OCI-LY7 (cell line): ENCODE measurements at regions not wholly inside any gene's neighbourhood (a gene's known extent, or its start where the extent isn't known, plus 50 kb on each side); places are given as distances from the start of the nearest gene placed in this dataset.

ENCODE experiments used
- BruUV-seq: library from RNA; stranded (reverse); fragments of 400-500 nt; replicated peaks from 2 replicates; lab custom pipeline; 2021; lab: Mats Ljungman, UMichigan
- CTCF ChIA-PET: fragments of 300-600 bp; sonication (Branson Sonifier 250); formaldehyde crosslinking; loops from one replicate; lab custom pipeline; 2022; ENCODE audit warnings: antibody characterized with exemption; ENCODE audit not compliant: unreplicated experiment; lab: Charles Lee
- POLR2A ChIA-PET: fragments of 300-600 bp; sonication (Branson Sonifier 250); formaldehyde crosslinking; loops from one replicate; lab custom pipeline; 2022; ENCODE audit warnings: antibody characterized with exemption; lab: Charles Lee
- DNase-seq: peaks from one replicate; pipeline ENCODE4 v3.0.0-alpha.2; 2015; ENCODE audit warnings: low spot score
- H2AFZ ChIP-seq: fragments of 200-600 bp; sonication (generic), shearing (Covaris generic); 2 replicates; pipeline ENCODE4 v1.6.1; 2014; ENCODE audit warnings: mild to moderate bottlenecking, antibody characterized with exemption, low read length, moderate library complexity
- H3K27ac ChIP-seq: fragments of 200-600 bp; sonication (generic); 2 replicates; pipeline ENCODE4 v1.5.1; 2014; ENCODE audit warnings: mixed run types, low read depth, mild to moderate bottlenecking, moderate library complexity, low read length, inconsistent platforms; ENCODE audit not compliant: poor library complexity, severe bottlenecking
- H3K36me3 ChIP-seq: fragments of 200-600 bp; sonication (generic); 2 replicates; pipeline ENCODE4 v1.6.1; 2014; ENCODE audit warnings: mild to moderate bottlenecking, antibody characterized with exemption, low read length, moderate library complexity, mixed read lengths; ENCODE audit not compliant: insufficient read depth
- H3K4me1 ChIP-seq: fragments of 200-600 bp; sonication (generic); 2 replicates; pipeline ENCODE4 v1.5.1; 2014; ENCODE audit warnings: mild to moderate bottlenecking, low read length; ENCODE audit not compliant: insufficient read depth, poor library complexity, severe bottlenecking
- H3K4me2 ChIP-seq: fragments of 200-600 bp; sonication (generic); 2 replicates; pipeline ENCODE4 v1.6.1; 2014; ENCODE audit warnings: mild to moderate bottlenecking, low read length
- H3K4me3 ChIP-seq: fragments of 200-600 bp; sonication (generic); 2 replicates; pipeline ENCODE4 v1.5.1; 2014; ENCODE audit warnings: mild to moderate bottlenecking, low read depth, low read length; ENCODE audit not compliant: poor library complexity, severe bottlenecking
- H3K79me2 ChIP-seq: fragments of 200-600 bp; sonication (generic); 2 replicates; pipeline ENCODE4 v1.6.1; 2016; ENCODE audit warnings: low read depth, mild to moderate bottlenecking, low read length, moderate library complexity, mixed read lengths; ENCODE audit not compliant: insufficient read depth
- H3K9me2 ChIP-seq: fragments of 200-600 bp; sonication (generic); 2 replicates; pipeline ENCODE4 v1.6.1; 2016; ENCODE audit warnings: mild to moderate bottlenecking, low read length, mixed read lengths; ENCODE audit not compliant: insufficient read depth
- H3K9me3 ChIP-seq: fragments of 200-600 bp; sonication (generic); 2 replicates; pipeline ENCODE4 v1.6.1; 2014; ENCODE audit warnings: mild to moderate bottlenecking, mixed run types, low read length, mixed read lengths
- H4K20me1 ChIP-seq: fragments of 200-600 bp; sonication (generic); 2 replicates; pipeline ENCODE4 v1.6.1; 2014; ENCODE audit warnings: mild to moderate bottlenecking, antibody characterized with exemption, low read length, moderate library complexity, mixed read lengths; ENCODE audit not compliant: insufficient read depth
- CTCF ChIP-seq: fragments of 200-600 bp; sonication (generic); conservative IDR thresholded peaks from 2 replicates; pipeline ENCODE4 v1.5.1; 2014; ENCODE audit warnings: mild to moderate bottlenecking, antibody characterized with exemption, low read length, moderate library complexity, mixed read lengths
- EZH2phosphoT487 ChIP-seq: fragments of 200-600 bp; sonication (generic); IDR thresholded peaks from 2 replicates; pipeline ENCODE4 v1.6.1; 2018; ENCODE audit warnings: low read depth, borderline replicate concordance, mild to moderate bottlenecking, mixed run types, antibody characterized with exemption, low read length, moderate library complexity, mixed read lengths
- intact Hi-C: fragments of 100-400 bp; cut with micrococcal nuclease; formaldehyde crosslinking; loops from one replicate; pipeline ENCODE4 v1.10.0; 2022; ENCODE audit not compliant: unreplicated experiment

- no TSS peak for BruUV-seq
- POLR2A ChIA-PET: no interaction called here
These were observed 1380.5 kb upstream of the ATXN8OS start for GRCh38 chr13:68727165-68727564.

GRCh38 chr13:68719815-68720214 is 1387.8 kb upstream of the ATXN8OS start:
- DNase-seq: no peak
- Histone ChIP-seq H3K9me3 (no peaks in the 10 kb centered on the region), H3K27ac (no peak overlapping the region), H4K20me1 (no peaks in the 10 kb centered on the region), H3K4me2 (no peak overlapping the region), H3K9me2 (no peaks in the 10 kb centered on the region), H3K79me2 (no peaks in the 10 kb centered on the region), H3K36me3 (no peaks in the 10 kb centered on the region), H3K4me1 (no peaks in the 10 kb centered on the region), H2AFZ (no peak overlapping the region), H3K4me3 (no peak overlapping the region)
- POLR2A ChIA-PET: interaction anchor here (1.3 kb wide), 1 partner anchor 10 kb away, joined by 3 read pairs; no protein-coding TSS in a partner anchor
- CTCF ChIA-PET: no interaction called here
- BruUV-seq: no TSS peak
- intact Hi-C loops: no loop called here
- TF ChIP-seq CTCF (no peak), EZH2phosphoT487 (no peak)

More at GRCh38 chr13:68727165-68727564, 1380.5 kb upstream of the ATXN8OS start:
- Histone ChIP-seq H3K36me3 (no peaks in the 10 kb centered on the region), H3K4me3 (no peak overlapping the region), H4K20me1 (no peaks in the 10 kb centered on the region), H3K27ac (no peak overlapping the region), H3K9me2 (no peaks in the 10 kb centered on the region), H3K4me2 (no peak overlapping the region), H2AFZ (no peak overlapping the region), H3K9me3 (no peaks in the 10 kb centered on the region), H3K4me1 (no peaks in the 10 kb centered on the region), H3K79me2 (no peaks in the 10 kb centered on the region)
- no peak for DNase-seq
- CTCF ChIA-PET: no interaction called here
- no peak for TF ChIP-seq EZH2phosphoT487
- no peak for TF ChIP-seq CTCF
- intact Hi-C loops: no loop called here

- Histone ChIP-seq H3K9me3 (no peaks in the 10 kb centered on the region), H4K20me1 (no peaks in the 10 kb centered on the region), H3K4me2 (no peak overlapping the region), H3K9me2 (no peaks in the 10 kb centered on the region), H3K4me1 (no peaks in the 10 kb centered on the region), H3K79me2 (no peaks in the 10 kb centered on the region), H3K4me3 (no peak overlapping the region), H3K27ac (no peak overlapping the region), H3K36me3 (no peaks in the 10 kb centered on the region), H2AFZ (no peak overlapping the region)
- no TSS peak for BruUV-seq
- TF ChIP-seq EZH2phosphoT487: no peak
- no peak for TF ChIP-seq CTCF
- POLR2A ChIA-PET: no interaction called here
- intact Hi-C loops: no loop called here
- DNase-seq: no peak
- CTCF ChIA-PET: no interaction called here
These were observed 1392.0 kb upstream of the ATXN8OS start for GRCh38 chr13:68715651-68716050.
